GM21786 (cell line): ENCODE measurements at regions not wholly inside any gene's neighbourhood (a gene's known extent, or its start where the extent isn't known, plus 50 kb on each side); places are given as distances from the start of the nearest gene placed in this dataset.

ENCODE experiments used
- ATAC-seq: cut with Tn5 transposase; IDR thresholded peaks from one replicate; pipeline ENCODE4 v1.9.1; 2021; ENCODE audit not compliant: unreplicated experiment

- ATAC-seq, result no peak
These were observed 559.3 kb upstream of the TNP1 start for GRCh38 chr2:217419055-217419671.

GRCh38 chr2:217418544-217418943 is 558.7 kb upstream of the TNP1 start:
- no peak for ATAC-seq

- no peak for ATAC-seq
These were observed 558.2 kb upstream of the TNP1 start for GRCh38 chr2:217418090-217418489.

- no peak for ATAC-seq
These were observed 557.7 kb upstream of the TNP1 start for GRCh38 chr2:217417536-217417935.

- peak; percentile 87 for ATAC-seq
These were observed 555.5 kb upstream of the TNP1 start for GRCh38 chr2:217415316-217415715.

- ATAC-seq, result no peak
These were observed 554.6 kb upstream of the TNP1 start for GRCh38 chr2:217414429-217414828.

GRCh38 chr2:217413193-217413592 is 553.3 kb upstream of the TNP1 start:
- ATAC-seq, result no peak

- no peak for ATAC-seq
These were observed 552.9 kb upstream of the TNP1 start for GRCh38 chr2:217412721-217413120.

GRCh38 chr2:217412277-217412676 is 552.4 kb upstream of the TNP1 start:
- no peak for ATAC-seq

GRCh38 chr2:217410681-217410960 is 550.8 kb upstream of the TNP1 start:
- ATAC-seq, result no peak

- no peak for ATAC-seq
These were observed 550.3 kb upstream of the TNP1 start for GRCh38 chr2:217409949-217410680.

GRCh38 chr2:217407362-217407761 is 547.5 kb upstream of the TNP1 start:
- no peak for ATAC-seq

GRCh38 chr2:217404236-217404760 is 544.4 kb upstream of the TNP1 start:
- ATAC-seq, result no peak

- no peak for ATAC-seq
These were observed 543.0 kb upstream of the TNP1 start for GRCh38 chr2:217402761-217403383.

GRCh38 chr2:217402144-217402543 is 542.3 kb upstream of the TNP1 start:
- ATAC-seq, result no peak

- ATAC-seq, result no peak
These were observed 539.4 kb upstream of the TNP1 start for GRCh38 chr2:217399291-217399690.

GRCh38 chr2:217398860-217399259 is 539.0 kb upstream of the TNP1 start:
- no peak for ATAC-seq

- no peak for ATAC-seq
These were observed 538.2 kb upstream of the TNP1 start for GRCh38 chr2:217398101-217398500.

GRCh38 chr2:217396586-217396985 is 536.7 kb upstream of the TNP1 start:
- ATAC-seq, result no peak

GRCh38 chr2:217396165-217396564 is 536.3 kb upstream of the TNP1 start:
- no peak for ATAC-seq

- ATAC-seq, result no peak
These were observed 534.9 kb upstream of the TNP1 start for GRCh38 chr2:217394510-217395351.
